A673 (cell line): ENCODE measurements at regions not wholly inside any gene's neighbourhood (a gene's known extent, or its start where the extent isn't known, plus 50 kb on each side); places are given as distances from the start of the nearest gene placed in this dataset.

Source experiments
- EZH2 ChIP-seq: fragments of 200-600 bp; sonication (generic); IDR thresholded peaks from 2 replicates; pipeline ENCODE4 v1.6.1; 2017; ENCODE audit warnings: borderline replicate concordance, low read depth, mild to moderate bottlenecking, mixed read lengths, antibody characterized with exemption, low read length; ENCODE audit not compliant: poor library complexity, severe bottlenecking
- TF ChIP-seq, protein P1 (sequence below): fragments of 300-800, 200-600 bp; sonication (generic); conservative IDR thresholded peaks from 2 replicates; pipeline ENCODE4 v1.5.1; 2017; ENCODE audit warnings: low read depth, mild to moderate bottlenecking, antibody characterized with exemption, low read length, moderate library complexity, mixed read lengths

DNA sequence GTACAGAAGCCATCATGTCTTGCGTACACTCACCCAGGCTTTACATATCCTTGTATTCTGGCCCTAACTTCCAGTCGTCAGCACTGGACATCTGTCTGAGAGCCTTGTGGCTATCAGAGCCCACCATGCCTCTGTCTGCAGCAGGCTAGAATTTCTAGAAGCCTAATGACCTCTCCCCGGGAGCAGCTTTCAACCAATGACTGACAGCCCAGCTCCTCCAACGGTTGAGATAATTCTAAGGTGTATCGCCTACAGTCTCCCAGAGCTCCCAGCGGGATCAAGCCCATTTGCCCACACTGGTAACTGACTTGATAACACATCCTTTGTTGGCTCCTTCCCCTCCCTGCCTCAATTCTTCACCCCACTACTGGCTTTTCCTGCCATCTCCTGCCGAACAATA, 562.8 kb downstream of the BCOR start:
- TF ChIP-seq, protein P1, sequence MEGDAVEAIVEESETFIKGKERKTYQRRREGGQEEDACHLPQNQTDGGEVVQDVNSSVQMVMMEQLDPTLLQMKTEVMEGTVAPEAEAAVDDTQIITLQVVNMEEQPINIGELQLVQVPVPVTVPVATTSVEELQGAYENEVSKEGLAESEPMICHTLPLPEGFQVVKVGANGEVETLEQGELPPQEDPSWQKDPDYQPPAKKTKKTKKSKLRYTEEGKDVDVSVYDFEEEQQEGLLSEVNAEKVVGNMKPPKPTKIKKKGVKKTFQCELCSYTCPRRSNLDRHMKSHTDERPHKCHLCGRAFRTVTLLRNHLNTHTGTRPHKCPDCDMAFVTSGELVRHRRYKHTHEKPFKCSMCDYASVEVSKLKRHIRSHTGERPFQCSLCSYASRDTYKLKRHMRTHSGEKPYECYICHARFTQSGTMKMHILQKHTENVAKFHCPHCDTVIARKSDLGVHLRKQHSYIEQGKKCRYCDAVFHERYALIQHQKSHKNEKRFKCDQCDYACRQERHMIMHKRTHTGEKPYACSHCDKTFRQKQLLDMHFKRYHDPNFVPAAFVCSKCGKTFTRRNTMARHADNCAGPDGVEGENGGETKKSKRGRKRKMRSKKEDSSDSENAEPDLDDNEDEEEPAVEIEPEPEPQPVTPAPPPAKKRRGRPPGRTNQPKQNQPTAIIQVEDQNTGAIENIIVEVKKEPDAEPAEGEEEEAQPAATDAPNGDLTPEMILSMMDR, result no peak
- no peak for TF ChIP-seq EZH2
